Stimulated activated CD4-positive, alpha-beta T cell treated with anti-CD3 and anti-CD28 coated beads, Interleukin-15, amount 100 ng/mL, for 48 hours (primary cell): ENCODE measurements at regions not wholly inside any gene's neighbourhood (a gene's known extent, or its start where the extent isn't known, plus 50 kb on each side); places are given as distances from the start of the nearest gene placed in this dataset.

ENCODE experiments used
- DNase-seq, 2 donors: peaks; one replicate each; pipeline ENCODE4 v3.0.0-alpha.2; 2020; ENCODE audit warnings: low read depth in 2 of 2

GRCh38 chr14:42001431-42001830, 394.8 kb downstream of the LRFN5 start:
- no peak for DNase-seq

- DNase-seq: no peak
Observed at GRCh38 chr14:42000450-42000849, 393.8 kb downstream of the LRFN5 start.

- no peak for DNase-seq
Observed at GRCh38 chr14:41993687-41994086, 387.0 kb downstream of the LRFN5 start.

GRCh38 chr14:41986700-41987099, 380.0 kb downstream of the LRFN5 start:
- no peak for DNase-seq

- DNase-seq: no peak
Observed at GRCh38 chr14:41986083-41986645, 379.5 kb downstream of the LRFN5 start.

GRCh38 chr14:41973178-41973577, 366.5 kb downstream of the LRFN5 start:
- DNase-seq: no peak

GRCh38 chr14:41972531-41972930, 365.9 kb downstream of the LRFN5 start:
- no peak for DNase-seq

GRCh38 chr14:41960281-41960680, 353.6 kb downstream of the LRFN5 start:
- no peak for DNase-seq

- DNase-seq: no peak
Observed at GRCh38 chr14:41957459-41957858, 350.8 kb downstream of the LRFN5 start.
